Ishikawa (cell line): ENCODE measurements at regions not wholly inside any gene's neighbourhood (a gene's known extent, or its start where the extent isn't known, plus 50 kb on each side); places are given as distances from the start of the nearest gene placed in this dataset.

ENCODE experiments used
- CEBPB ChIP-seq: IDR thresholded peaks from 2 replicates; pipeline ENCODE4 v1.6.1; 2012
- CREB1 ChIP-seq: IDR thresholded peaks from 2 replicates; pipeline ENCODE4 v1.6.1; 2012; ENCODE audit warnings: low read depth
- EGR1 ChIP-seq: IDR thresholded peaks from 2 replicates; pipeline ENCODE4 v1.6.1; 2012
- EP300 ChIP-seq: IDR thresholded peaks from 2 replicates; pipeline ENCODE4 v1.6.1; 2012; ENCODE audit warnings: borderline replicate concordance
- FOXM1 ChIP-seq: IDR thresholded peaks from 2 replicates; pipeline ENCODE4 v1.6.1; 2012; ENCODE audit warnings: low read depth, borderline replicate concordance
- NFIC ChIP-seq: IDR thresholded peaks from 2 replicates; pipeline ENCODE4 v1.6.1; 2012
- RAD21 ChIP-seq: IDR thresholded peaks from 2 replicates; pipeline ENCODE4 v1.6.1; 2012; ENCODE audit warnings: low read depth
- TAF1 ChIP-seq: IDR thresholded peaks from 2 replicates; pipeline ENCODE4 v1.6.1; 2012; ENCODE audit warnings: low read depth, mild to moderate bottlenecking
- TCF12 ChIP-seq: IDR thresholded peaks from 2 replicates; pipeline ENCODE4 v1.6.1; 2012; ENCODE audit warnings: low read depth
- TEAD4 ChIP-seq: IDR thresholded peaks from 2 replicates; pipeline ENCODE4 v1.6.1; 2012
- YY1 ChIP-seq: IDR thresholded peaks from 2 replicates; pipeline ENCODE4 v1.6.1; 2012; ENCODE audit warnings: low read depth
- ZBTB7A ChIP-seq: IDR thresholded peaks from 2 replicates; pipeline ENCODE4 v1.6.1; 2012; ENCODE audit warnings: low read depth
- TF ChIP-seq, protein P1 (sequence below): IDR thresholded peaks from 2 replicates; pipeline ENCODE4 v1.6.1; 2012
- TF ChIP-seq, protein P2 (sequence below): IDR thresholded peaks from 2 replicates; pipeline ENCODE4 v1.6.1; 2012; ENCODE audit warnings: low read depth, mild to moderate bottlenecking
- TF ChIP-seq, protein P3 (sequence below): IDR thresholded peaks from 2 replicates; pipeline ENCODE4 v1.6.1; 2012

DNA sequence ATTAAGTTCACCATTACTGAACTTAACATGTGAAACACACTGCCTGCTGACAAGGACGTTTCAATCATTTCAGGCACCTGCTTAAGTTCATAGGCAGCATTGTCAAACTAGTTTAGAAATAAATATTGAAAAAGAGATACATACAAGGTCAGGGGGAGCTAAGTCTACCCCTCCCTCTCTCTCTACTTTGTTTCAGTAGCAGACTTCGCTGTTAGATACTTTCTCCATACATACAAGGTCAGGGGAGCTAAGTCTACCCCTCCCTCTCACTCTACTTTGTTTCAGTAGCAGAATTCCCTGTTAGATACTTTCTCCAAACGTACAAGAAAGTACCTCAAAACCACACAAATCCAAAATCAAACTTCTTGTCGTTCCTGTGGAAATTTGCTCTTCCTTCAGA is 387.4 kb upstream of the PDE4D start:
- TF ChIP-seq CREB1 (no peak), EP300 (no peak), TCF12 (no peak), TAF1 (no peak), ZBTB7A (no peak), CEBPB (no peak), FOXM1 (no peak), YY1 (no peak), EGR1 (no peak), TEAD4 (no peak), NFIC (no peak)
- TF ChIP-seq, protein P1, sequence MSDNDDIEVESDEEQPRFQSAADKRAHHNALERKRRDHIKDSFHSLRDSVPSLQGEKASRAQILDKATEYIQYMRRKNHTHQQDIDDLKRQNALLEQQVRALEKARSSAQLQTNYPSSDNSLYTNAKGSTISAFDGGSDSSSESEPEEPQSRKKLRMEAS: no peak
- TF ChIP-seq, protein P2, sequence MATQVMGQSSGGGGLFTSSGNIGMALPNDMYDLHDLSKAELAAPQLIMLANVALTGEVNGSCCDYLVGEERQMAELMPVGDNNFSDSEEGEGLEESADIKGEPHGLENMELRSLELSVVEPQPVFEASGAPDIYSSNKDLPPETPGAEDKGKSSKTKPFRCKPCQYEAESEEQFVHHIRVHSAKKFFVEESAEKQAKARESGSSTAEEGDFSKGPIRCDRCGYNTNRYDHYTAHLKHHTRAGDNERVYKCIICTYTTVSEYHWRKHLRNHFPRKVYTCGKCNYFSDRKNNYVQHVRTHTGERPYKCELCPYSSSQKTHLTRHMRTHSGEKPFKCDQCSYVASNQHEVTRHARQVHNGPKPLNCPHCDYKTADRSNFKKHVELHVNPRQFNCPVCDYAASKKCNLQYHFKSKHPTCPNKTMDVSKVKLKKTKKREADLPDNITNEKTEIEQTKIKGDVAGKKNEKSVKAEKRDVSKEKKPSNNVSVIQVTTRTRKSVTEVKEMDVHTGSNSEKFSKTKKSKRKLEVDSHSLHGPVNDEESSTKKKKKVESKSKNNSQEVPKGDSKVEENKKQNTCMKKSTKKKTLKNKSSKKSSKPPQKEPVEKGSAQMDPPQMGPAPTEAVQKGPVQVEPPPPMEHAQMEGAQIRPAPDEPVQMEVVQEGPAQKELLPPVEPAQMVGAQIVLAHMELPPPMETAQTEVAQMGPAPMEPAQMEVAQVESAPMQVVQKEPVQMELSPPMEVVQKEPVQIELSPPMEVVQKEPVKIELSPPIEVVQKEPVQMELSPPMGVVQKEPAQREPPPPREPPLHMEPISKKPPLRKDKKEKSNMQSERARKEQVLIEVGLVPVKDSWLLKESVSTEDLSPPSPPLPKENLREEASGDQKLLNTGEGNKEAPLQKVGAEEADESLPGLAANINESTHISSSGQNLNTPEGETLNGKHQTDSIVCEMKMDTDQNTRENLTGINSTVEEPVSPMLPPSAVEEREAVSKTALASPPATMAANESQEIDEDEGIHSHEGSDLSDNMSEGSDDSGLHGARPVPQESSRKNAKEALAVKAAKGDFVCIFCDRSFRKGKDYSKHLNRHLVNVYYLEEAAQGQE: no peak
- TF ChIP-seq, protein P3, sequence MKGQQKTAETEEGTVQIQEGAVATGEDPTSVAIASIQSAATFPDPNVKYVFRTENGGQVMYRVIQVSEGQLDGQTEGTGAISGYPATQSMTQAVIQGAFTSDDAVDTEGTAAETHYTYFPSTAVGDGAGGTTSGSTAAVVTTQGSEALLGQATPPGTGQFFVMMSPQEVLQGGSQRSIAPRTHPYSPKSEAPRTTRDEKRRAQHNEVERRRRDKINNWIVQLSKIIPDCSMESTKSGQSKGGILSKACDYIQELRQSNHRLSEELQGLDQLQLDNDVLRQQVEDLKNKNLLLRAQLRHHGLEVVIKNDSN: no peak

DNA sequence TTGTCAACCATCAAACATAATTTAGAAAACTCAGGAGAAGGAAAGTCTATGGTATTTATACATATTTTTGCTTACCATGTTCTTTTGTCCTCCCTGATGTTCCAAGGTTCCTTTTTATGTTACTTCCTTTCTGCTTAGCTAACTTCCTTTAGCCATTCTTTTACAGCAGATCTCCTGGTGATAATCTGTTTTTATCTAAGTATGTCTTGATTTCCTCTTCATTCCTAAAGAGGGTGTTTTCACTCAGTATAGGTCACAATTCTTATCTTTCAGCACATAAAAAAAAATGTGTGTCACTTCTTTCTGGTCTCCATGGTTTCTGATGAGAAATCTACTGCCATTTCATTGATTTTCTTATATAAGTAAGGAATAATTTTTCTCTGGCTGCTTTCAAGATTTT is 384.4 kb upstream of the PDE4D start:
- TF ChIP-seq TAF1 (no peak), RAD21 (no peak), NFIC (no peak), FOXM1 (no peak), CREB1 (no peak), EP300 (no peak), TEAD4 (no peak), TCF12 (no peak), YY1 (no peak), CEBPB (no peak), EGR1 (no peak)
- TF ChIP-seq, protein P3: no peak
- TF ChIP-seq, protein P2: no peak

DNA sequence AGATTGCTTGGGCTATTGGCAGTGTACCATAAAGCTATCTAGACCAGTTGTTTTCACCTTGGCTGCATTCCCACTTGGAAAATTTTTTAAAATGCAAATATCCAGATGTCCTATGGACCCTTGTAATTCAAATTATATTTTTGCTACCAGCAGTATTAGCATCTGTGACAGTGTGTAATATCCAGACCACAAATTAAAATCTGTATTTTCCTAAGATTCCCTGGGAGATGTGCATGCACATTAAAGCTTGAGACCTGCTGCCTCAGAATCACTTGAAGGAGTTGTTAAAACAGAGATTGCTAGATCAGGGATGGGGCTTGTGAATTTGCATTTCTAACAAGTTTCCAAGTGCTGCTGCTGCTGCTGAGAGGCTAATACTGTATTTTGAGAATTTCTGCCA is 381.2 kb upstream of the PDE4D start:
- no peak for TF ChIP-seq NFIC
- no peak for TF ChIP-seq TEAD4
- TF ChIP-seq, protein P3: no peak
- no peak for TF ChIP-seq EGR1
- TF ChIP-seq ZBTB7A: no peak
- no peak for TF ChIP-seq YY1
- TF ChIP-seq RAD21: no peak
- TF ChIP-seq CEBPB: no peak
- no peak for TF ChIP-seq CREB1
- no peak for TF ChIP-seq TCF12
- no peak for TF ChIP-seq EP300
- TF ChIP-seq FOXM1: no peak
- TF ChIP-seq, protein P2: no peak

DNA sequence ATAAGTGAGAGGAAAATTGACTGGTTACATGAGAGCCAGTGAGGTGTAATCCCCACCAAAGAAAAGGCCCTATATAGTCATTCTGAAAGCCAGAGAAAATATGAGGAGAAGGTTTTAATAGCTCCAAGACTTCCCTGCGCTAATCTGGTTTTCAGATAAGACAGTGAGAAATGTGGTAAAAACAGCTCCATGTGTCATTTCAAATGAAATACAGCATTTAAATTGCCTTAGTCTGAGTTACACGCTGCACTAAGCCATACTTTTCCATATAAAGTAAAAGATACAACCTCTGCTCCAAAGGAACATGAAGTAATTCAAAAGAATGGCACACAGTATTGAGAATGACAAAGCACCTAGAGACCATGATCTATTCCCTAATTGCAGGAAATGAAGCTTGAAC is 378.0 kb upstream of the PDE4D start:
- TF ChIP-seq FOXM1 (no peak), EP300 (no peak), ZBTB7A (no peak), TCF12 (no peak), CEBPB (no peak), YY1 (no peak)
- TF ChIP-seq, protein P3: no peak
- TF ChIP-seq, protein P2: no peak
